ENCODE measurements at regions not wholly inside any gene's neighbourhood (a gene's known extent, or its start where the extent isn't known, plus 50 kb on each side); places are given as distances from the start of the nearest gene placed in this dataset.

DNA sequence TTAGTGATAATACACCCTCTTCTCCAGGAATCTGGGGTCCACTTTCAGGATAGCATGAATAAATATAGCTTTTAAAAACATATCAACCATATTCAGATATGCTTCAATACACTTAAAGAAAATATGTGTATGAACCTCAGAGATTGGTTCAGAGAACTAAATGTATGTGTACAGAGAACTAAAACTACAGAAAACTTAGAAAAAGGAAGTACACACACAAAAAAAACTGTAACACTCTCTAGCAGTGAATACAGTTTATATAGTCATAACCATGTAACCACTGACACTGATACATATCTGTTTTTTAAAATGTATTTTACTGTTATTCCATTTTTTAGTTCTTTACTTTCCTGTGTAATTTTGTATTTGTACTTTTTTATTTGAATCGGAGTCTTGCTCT lies 365.2 kb downstream of the RPS4Y2 start:
- intact Hi-C loops (cut with DNase I) = no loop called here
- DNase-seq = no peak
- Histone ChIP-seq H3K9me3 (replicated peaks in 1 of 3) (no peaks in the 10 kb centered on the region), H3K36me3 (replicated peaks in 1 of 2) (no peaks in the 10 kb centered on the region), H3K27me3 (no peaks in the 10 kb centered on the region), H3K4me1 (replicated peaks in 1 of 2) (no peaks in the 10 kb centered on the region), H3K27ac (no peak overlapping the region), H3K4me3 (no peak overlapping the region)
- TF ChIP-seq, protein P1, sequence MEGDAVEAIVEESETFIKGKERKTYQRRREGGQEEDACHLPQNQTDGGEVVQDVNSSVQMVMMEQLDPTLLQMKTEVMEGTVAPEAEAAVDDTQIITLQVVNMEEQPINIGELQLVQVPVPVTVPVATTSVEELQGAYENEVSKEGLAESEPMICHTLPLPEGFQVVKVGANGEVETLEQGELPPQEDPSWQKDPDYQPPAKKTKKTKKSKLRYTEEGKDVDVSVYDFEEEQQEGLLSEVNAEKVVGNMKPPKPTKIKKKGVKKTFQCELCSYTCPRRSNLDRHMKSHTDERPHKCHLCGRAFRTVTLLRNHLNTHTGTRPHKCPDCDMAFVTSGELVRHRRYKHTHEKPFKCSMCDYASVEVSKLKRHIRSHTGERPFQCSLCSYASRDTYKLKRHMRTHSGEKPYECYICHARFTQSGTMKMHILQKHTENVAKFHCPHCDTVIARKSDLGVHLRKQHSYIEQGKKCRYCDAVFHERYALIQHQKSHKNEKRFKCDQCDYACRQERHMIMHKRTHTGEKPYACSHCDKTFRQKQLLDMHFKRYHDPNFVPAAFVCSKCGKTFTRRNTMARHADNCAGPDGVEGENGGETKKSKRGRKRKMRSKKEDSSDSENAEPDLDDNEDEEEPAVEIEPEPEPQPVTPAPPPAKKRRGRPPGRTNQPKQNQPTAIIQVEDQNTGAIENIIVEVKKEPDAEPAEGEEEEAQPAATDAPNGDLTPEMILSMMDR (IDR thresholded peaks at IDR 0.05) = no peak
- no peak for TF ChIP-seq POLR2A (IDR thresholded peaks at IDR 0.05)
- WGBS, 4 donors = 86 to 93% methylated on average over 1 of the region's 1 CpG; no CpG with 5 or more reads in 2 of the 4 donors

DNA sequence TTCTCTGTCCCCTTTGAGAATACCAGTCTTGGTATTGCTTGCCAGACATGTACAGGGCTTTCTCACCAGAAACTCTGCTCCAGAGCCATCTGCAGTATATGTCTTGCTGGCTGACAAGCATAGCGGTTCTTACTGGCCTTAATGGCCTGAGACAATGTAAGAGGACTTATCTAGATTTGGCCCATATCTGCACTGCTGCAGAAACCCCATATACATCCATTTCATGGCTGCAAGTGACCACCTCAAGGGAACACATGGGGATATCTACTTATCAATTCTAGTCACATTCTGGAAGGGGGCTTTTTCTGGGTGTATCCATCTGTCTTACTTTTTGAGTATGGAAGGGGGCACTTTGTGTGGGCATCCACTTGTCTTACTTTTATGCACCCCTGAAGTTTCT lies 375.5 kb upstream of the RBMY1B start:
- no peak overlapping the region for H3K27ac ChIP-seq
- no peaks in the 10 kb centered on the region for H3K4me1 ChIP-seq (replicated peaks in 1 of 2)
- no peak for TF ChIP-seq POLR2A (IDR thresholded peaks at IDR 0.05)
- TF ChIP-seq, protein P1 (IDR thresholded peaks at IDR 0.05) = no peak
- 68% methylated on average over 1 of the region's 1 CpG; no CpG with 5 or more reads in 3 of the 4 donors for WGBS, 4 donors
- no peak for DNase-seq
- intact Hi-C loops (cut with DNase I) = no loop called here
- H3K27me3 ChIP-seq = no peaks in the 10 kb centered on the region
- H3K36me3 ChIP-seq (replicated peaks in 1 of 2) = no peaks in the 10 kb centered on the region
- no peaks in the 10 kb centered on the region for H3K9me3 ChIP-seq (replicated peaks in 1 of 3)
- no peak overlapping the region for H3K4me3 ChIP-seq

DNA sequence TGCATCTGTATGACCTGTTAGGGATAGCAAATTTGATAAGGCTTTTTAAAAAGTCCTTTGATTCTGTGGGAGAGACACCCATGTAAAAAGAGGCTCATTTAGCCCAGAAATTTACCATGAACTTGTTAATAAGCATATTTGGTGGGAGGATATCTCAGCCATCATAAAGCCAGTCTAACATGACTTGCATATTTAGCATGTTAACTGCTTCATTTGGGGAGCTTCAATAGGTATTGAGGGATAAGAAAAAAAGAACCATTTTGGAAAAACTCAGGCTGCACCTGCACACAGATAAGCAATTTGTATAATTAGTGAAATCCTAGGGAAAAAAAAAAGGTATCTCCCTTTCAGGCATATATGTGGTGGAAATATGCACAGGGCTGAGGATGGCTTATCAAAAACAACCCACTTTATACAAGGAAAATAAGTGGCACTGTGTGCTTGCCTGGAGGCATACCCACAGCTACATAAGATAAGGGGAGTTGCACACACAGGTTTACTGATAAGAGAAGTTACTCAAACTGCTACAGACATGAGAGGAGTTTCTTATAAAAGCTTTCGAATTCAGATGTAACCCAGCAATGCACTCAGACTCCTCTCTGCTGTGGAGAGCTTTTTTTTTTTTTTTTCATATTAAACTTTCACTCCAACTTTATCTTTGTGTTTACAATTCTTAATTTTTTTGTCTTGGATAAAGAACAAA lies 372.9 kb upstream of the RBMY1B start:
- no peak for TF ChIP-seq POLR2A (IDR thresholded peaks at IDR 0.05)
- TF ChIP-seq, protein P1 (IDR thresholded peaks at IDR 0.05) = no peak
- intact Hi-C loops (cut with DNase I) = no loop called here
- H3K9me3 ChIP-seq (replicated peaks in 1 of 3) = no peaks in the 10 kb centered on the region
- H3K36me3 ChIP-seq (replicated peaks in 1 of 2) = no peaks in the 10 kb centered on the region
- H3K27ac ChIP-seq = no peak overlapping the region
- 30 to 33% methylated on average over 1 of the region's 1 CpG; no CpG with 5 or more reads in 2 of the 4 donors for WGBS, 4 donors
- no peak overlapping the region for H3K4me3 ChIP-seq
- H3K4me1 ChIP-seq (replicated peaks in 1 of 2) = no peaks in the 10 kb centered on the region
- DNase-seq = no peak
- no peaks in the 10 kb centered on the region for H3K27me3 ChIP-seq

DNA sequence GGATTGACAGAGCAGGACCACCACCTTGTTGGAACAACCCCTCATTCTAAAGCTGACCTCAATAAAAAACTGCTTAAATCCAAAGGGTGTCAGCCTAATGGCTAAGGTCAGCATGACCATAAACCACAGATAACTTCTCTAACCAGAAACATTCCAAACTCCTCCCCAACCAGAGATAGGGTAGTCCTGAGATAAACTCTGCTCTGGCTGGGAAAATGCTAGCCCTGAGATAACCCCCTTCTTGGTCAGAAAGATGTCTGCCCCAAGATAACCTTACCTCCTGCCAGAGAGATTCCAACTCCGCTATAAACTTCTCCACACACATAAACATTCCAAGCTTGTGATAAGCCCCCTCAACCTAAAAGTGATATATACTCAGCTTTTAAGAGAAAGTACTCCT lies 364.8 kb upstream of the RBMY1B start:
- Histone ChIP-seq H3K27ac (no peak overlapping the region), H3K36me3 (replicated peaks in 1 of 2) (no peaks in the 10 kb centered on the region), H3K9me3 (replicated peaks in 1 of 3) (no peaks in the 10 kb centered on the region), H3K4me3 (no peak overlapping the region), H3K4me1 (replicated peaks in 1 of 2) (no peaks in the 10 kb centered on the region), H3K27me3 (no peaks in the 10 kb centered on the region)
- no peak for DNase-seq
- TF ChIP-seq POLR2A (IDR thresholded peaks at IDR 0.05) = no peak
- TF ChIP-seq, protein P1 (IDR thresholded peaks at IDR 0.05) = no peak
- 60 to 85% methylated on average over 1 of the region's 1 CpG; no CpG with 5 or more reads in 2 of the 4 donors for WGBS, 4 donors
- intact Hi-C loops (cut with DNase I) = no loop called here
